Renal pelvis (tissue), 1 donor: ENCODE measurements at regions not wholly inside any gene's neighbourhood (a gene's known extent, or its start where the extent isn't known, plus 50 kb on each side); places are given as distances from the start of the nearest gene placed in this dataset.
"Not testable (repeated sequence)": the region's sequence is repeated elsewhere in the genome, so short reads cannot be mapped to it uniquely, and the experiment has no call there.

Experiments
- DNase-seq: peaks from one replicate; pipeline ENCODE4 v3.0.0-alpha.2; 2013

DNA sequence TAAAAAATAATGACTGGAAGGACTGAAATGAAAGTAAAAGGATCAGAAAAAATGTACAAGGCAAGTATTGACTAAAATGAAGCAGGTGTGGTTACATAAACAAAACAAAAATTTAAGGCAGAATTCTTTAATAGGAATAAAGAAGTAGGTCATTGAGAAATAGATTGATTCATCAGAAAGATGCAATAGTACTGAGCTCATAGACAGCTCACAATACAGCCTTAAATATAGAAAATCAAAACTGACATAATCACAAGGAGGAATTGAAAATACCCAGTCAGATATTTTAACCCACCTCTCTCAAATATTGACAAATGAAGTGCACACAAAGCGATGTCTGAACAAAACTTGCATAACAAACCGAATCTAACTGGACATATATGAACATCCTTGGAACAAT, 366.8 kb upstream of the DPYD start:
- no peak for DNase-seq

DNA sequence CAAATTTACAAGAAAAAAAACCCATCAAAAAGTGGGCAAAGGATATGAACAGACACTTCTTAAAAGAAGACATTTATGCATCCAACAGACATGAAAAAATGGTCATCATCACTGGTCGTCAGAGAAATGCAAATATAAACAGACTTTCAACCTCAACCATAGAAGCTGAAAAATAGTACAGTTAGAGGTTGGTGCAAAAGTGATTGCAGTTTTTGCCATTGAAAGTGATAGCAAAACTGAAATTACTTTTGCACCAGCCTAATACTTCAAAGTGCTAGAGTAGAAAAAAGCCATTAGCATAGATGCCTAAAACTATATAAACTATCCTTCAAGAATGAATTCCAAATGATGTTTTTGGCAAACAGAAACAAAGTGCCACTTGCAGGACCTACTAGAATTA, 365.8 kb upstream of the DPYD start:
- DNase-seq, result no peak

DNA sequence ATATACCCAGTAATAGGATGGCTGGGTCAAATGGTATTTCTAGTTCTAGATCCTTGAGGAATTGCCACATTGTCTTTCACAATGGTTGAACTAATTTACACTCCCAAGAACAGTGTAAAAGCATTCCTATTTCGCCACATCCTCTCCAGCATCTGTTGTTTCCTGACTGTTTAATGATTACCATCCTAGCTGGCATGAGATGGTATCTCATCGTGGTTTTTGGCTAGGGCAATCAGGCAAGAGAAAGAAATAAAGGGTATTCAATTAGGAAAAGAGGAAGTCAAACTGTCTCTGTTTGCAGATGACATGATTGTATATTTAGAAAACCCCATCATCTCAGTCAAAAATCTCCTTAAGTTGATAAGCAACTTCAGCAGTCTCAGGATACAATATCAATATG, 364.5 kb upstream of the DPYD start:
- not testable (repeated sequence) for DNase-seq

DNA sequence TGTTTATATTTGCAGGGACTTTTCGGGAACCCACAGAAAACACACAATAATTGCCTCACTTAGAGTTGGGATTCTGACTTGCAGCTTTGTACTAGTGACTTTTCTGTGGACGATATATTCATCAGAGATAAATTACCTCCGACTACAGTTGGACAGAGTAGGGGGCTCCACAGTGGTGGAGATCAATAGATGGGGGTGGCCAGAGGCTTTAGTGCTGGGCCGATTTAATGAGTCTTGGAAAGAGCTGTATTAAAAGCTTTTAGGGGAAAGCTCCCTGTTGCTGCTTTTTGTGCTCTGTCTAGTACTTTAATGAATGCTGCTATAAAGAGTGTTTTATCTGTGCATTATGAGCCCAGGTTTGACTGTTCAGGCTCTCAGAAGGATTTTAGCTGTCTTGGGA, 359.2 kb upstream of the DPYD start:
- no peak for DNase-seq

DNA sequence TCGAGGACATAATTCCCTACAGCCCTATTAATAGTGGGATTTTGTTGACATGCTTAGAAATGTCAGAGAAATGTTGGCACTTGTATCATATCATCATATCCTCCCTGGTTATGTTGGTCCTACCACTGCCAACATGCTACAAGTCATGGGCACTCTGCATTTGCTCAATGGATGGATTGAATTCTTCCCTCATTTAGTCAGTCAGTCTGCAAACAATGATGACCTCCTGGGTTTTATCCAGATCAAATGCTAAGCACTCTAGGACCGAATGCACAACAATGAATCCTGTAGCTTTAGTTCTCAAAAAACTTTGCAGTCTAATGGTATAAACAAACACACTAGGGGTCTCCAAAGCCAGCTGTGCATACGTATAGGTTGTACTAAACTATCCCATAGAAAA, 357.2 kb upstream of the DPYD start:
- DNase-seq, result no peak

DNA sequence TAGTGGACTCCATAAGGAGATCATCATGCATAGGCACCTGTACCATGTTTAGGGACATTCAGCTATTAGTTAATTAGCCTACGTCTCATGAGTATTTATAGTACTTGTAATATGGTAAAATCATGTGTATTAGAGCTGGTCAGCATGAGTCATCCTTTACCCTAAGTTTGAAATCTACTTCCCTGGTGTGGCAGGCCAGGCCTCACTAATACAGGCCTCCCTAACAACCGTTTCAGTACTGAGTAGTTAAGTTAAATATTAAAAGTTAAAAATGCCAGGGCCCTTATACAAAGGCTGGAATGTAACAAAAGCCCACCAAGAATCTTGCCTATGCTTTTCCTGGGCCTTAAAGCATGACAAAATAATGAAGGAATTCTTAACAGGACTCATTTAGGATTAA, 356.3 kb upstream of the DPYD start:
- peak; percentile 3 for DNase-seq

DNA sequence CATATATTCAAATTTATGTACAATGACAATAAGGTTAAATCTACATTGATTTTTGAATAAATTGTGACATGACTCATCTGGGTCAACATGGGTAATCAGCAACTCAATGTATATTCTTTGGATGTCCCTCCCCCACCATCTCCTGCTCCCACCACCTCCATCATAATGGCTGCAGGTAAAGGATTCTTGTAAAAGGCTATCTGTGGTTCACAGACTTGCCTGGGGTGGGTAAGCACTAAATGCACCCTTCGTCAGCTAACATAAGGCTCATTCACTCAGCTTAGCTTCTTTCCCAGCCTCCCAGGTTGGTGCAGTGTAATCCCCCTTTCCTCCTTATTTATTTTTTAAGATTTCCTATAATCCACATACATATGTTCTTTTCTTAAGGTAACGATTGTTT, 355.7 kb upstream of the DPYD start:
- DNase-seq, result no peak

DNA sequence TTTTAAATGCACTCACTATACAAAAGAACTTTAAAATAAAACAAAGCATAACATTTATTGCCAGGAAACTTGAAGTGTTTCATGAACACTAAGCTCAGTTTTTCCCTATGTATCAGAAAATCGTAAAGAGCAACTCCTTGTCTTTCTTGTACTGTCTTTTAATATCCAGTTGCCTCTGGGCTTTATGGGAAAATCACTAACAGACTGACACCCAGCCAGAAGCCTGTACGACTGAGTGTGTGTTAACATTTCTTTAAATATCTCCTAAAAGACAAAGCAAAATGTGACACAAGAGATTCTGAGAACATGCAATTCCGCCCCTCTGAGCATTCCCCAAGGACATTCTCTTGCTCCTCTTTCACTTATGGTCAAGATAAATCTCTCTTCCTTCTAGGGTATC, 347.5 kb upstream of the DPYD start:
- DNase-seq, result no peak

DNA sequence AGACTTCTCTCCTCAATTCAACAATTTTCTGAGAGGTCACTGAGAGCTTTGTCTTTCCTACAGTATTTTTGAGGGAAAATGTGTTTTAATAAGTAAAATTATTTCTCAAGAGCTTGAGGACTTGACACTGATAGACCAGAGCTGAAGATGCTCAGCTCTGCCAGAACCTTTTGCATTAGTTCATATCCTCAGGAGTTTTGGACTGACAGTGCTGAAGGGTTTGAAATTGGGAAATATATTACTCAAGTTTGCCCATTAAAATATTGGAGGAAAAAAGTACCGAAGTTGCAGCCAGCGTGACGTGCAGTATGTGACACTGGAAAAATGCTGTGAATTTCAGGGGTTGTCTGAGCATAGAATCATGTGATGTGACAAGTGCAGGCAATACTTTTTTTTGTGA, 346.6 kb upstream of the DPYD start:
- no peak for DNase-seq

DNA sequence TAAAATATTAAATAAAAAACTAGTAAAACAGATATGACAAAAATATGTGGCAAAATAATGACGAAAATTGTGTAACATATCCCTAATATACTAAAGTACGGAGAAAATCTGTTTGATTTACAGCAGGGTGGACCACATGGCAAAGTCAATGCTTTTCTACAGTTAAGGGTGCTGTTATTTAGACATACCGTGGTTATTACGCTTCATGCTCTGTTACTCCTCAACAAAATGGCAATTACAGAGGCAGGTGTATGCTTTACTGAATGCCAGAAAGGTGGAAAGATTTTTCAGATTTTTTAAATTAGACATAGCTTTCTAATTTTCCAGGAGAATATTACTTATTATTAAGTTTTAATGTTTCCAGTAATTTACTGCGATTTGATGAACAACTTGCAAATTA, 343.9 kb upstream of the DPYD start:
- DNase-seq, result no peak

DNA sequence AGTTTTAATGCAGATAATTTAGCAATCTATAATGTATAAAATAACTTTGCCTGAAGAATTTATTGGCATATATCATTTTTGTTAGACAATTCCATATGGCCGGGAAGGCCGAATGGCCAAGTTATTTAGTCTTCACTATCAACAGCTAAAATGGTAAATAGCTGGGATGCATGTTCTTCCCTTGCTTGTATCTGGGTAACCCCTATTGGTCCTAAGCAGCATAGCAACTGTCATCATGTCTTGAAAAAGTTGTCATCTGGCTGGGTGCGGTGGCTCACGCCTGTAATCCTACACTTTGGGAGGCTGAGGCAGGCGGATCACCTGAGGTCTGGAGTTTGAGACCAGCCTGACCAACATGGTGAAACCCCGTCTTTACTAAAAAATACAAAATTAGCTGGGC, 340.0 kb upstream of the DPYD start:
- DNase-seq, result no peak

DNA sequence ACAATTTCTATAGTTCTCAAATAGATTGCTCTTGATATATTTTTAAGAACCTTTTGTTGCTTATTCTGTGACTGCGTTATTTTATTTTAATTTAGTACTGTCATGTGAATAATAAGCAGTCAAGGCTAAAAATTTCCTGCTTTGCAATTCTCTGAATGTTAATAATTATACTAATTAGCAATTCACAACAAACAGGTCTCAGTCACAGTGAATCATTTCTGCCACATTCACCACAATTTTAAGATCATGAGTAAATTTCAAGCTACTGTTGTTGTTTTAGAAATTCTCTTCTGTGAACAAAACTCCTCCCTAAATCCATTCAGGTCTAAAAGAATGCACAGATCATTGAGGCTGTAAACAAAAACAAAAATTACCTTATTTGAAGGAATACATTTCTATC, 339.6 kb upstream of the DPYD start:
- DNase-seq, result no peak

DNA sequence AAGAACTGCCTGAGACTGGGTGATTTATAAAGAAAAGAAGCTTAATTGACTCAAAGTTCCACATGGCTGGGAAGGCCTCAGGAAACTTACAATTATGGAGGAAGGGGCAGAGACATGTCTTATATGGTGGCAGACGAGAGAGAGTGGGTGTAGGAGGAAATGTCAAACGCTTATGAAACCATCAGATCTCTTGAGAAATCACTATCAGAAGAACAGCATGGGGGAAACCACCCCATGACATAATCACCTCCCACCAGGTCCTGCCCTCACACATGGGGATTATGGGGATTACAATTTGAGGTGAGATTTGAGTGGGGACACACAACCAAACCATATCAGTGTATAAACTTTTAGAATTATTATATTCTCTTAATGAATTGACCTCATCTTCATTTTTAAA, 335.9 kb upstream of the DPYD start:
- DNase-seq, result no peak

DNA sequence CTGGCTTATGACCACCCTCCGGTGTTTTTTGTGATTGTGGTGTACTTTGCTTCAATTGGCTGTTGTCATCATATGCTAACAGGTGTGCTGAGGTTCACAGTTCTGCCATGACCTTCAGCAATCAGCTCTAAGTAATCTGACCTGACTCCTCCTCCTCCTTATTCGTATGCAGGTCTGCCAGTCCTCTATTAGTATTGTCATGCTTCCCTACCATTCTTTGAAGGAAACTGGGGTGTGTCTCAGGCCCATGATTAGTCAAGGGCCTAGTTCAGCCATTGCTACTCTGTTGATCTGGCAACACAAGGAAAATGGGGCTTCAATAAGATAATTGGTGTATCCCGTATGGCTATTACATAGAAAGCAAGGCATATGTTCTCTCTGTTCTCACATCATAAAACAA, 332.3 kb upstream of the DPYD start:
- no peak for DNase-seq

DNA sequence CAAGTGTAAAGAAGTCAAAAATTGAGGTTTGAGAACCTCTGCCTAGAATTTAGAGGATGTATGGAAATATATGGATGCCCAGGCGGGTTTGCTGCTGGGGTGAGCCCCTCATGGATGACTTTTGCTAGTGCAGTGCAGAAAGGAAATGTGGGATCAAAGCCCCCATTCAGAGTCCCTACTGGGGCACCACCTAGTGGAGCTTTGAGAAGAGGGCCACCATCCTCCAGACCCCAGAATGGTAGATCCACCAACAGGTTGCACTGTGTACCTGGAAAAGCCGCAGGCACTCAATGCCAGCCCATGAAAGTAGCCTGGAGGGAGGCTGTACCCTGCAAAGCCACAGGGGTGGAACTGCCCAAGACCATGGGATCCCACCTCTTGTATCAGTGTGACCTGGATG, 330.7 kb upstream of the DPYD start:
- no peak for DNase-seq

DNA sequence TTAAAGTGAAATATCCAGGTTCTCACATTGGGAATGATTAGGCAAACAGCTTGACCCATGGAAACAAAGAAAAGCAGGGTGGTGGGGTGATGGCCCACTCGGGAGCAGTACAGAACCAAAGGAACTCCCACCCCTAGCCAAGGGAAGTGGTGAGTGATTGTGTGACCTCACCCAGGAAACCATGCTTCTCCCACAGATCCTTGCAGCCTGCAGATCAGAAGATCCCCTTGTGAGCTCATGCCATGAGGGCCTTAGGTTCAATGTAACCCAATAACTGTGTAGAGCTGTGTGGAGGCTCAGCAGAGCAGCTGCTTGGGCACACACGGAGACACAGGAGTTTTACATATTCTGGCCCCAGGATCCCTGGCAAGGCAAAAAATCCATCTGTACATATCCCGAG, 311.8 kb upstream of the DPYD start:
- no peak for DNase-seq

DNA sequence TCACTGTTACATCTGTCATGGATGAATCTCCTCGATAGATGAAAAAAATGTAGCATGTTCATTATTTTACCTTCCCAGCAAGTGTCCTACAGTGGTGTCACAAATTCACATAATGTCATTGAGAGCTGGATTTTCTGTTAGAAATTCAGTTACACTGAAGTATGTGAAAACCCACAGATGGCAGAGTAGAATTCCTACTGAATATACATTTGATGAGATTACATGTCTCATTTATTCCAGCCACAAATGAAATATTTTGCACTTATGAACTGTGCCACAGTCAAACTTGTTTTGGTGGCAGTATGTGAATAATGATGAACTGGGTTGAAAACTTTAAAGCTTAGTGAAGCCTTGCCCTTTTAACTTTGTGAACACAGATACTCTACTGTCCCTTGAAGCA, 301.9 kb upstream of the DPYD start:
- no peak for DNase-seq

DNA sequence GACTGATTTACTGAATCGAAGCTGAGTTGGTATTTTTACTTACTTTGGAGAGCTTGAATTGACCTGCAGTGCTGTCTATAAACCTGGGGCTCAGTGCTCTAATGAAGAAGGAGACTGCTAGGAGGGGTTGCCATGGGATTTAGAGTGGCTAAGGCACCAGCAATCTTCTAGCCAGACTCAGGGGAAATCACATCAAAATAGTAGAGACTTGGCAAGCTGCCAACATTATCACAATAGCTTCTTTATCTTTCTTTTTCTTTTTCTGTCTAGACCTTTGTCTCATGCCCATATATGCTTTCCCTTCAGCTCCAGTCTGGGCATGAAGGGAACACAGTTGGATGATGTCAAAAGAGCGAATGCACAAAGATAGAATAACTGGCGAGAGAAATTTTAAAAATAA, 301.1 kb upstream of the DPYD start:
- no peak for DNase-seq

DNA sequence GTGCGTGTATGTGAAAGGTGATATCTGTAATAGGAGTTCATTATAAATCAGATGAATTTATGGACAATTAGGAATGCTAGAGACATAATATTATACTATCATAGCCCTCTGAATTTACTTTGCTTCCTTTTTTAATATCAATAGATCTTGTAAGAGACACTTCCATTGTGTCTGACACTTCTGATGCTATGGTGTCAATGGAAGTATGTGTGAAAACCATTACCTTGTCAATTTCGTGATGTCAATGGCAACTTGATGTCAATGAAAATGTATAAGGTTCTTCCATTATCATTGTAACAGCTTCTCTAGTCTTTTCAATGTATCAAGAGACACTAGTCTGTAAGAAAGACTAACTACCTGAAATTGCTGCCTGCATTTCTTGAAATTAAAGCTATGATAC, 296.8 kb upstream of the DPYD start:
- DNase-seq, result no peak

DNA sequence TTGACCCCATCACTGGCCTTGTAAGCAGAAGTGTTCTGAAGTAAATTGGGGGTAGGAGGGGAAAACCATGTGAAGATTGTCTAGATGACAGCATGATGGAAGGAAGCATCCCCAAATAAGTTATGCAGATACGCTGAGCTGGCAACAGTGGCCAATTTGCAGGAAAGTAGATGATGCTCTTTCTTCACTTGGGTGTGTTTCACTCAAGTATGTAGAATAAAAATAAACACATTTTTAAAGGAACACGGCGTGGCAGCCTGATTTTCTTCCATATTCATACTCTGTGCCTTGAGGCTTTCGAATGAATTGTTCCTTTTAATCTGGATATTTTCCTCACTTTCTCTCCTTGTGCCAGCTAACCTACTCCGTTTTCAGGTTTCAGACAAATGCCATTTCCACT, 295.5 kb upstream of the DPYD start:
- no peak for DNase-seq

DNA sequence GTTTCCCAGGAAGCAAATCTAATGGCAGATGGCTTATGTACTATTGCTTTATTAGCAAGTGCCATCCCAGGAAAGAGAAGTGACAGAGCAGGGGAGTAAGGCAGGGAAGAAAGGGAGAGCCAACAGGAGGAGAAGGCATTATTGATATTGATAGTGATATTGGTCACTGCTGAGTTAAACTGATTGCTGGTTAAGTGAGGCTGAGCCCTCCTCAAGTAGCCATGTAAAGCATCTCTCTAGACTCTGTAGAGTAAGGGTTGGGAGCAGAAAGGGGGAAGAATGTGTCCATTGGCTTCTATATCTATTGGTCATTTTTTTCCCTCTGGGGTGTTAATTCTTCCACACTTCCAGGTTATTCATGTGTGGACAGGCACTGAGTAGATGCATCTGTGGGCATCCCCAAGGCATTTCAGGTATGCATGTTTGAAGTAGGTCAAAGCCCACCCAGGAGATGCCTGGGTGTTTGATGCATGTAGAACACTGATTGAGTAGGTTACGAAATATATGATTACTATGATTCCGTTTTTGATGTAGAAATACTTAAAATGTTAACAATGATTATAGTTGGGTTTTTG, 290.5 kb upstream of the DPYD start:
- DNase-seq, result no peak

DNA sequence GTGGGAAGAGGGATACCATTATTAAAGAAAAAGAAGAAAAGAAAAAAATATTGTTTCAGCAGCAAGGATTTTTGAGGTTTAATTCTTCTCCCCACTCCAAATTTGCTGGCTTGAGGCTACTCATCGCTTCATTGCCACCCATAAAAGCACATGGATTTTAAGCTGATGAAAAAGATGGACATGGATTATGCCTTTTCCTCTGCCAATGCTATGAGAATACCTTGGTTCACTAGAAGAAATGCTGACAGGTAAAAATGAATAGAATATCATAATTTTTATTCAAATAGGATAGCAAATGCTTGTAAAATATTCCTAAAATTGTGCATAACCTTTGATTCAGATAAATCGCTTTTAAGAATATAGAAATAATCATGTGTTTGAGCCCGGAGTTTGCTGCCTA, 289.7 kb upstream of the DPYD start:
- no peak for DNase-seq

DNA sequence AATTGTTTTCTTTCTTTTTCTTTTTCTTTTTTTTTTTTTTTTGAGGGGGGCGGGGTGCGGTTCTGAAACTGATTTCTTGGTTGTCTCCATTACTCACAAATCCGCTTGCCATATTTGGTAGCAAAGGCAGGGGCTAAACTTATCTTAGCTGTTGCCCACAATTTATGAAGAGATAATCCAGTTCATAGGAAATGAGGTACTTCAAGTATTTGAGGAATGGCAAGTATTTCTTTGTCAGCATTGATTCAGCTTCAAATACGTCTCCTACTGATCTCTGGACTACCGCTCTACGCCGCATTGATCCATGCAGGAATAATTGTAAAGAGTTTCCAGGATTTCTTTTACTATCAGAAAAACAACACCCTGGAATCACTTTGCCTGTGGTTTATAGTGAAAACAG, 289.2 kb upstream of the DPYD start:
- DNase-seq, result no peak

DNA sequence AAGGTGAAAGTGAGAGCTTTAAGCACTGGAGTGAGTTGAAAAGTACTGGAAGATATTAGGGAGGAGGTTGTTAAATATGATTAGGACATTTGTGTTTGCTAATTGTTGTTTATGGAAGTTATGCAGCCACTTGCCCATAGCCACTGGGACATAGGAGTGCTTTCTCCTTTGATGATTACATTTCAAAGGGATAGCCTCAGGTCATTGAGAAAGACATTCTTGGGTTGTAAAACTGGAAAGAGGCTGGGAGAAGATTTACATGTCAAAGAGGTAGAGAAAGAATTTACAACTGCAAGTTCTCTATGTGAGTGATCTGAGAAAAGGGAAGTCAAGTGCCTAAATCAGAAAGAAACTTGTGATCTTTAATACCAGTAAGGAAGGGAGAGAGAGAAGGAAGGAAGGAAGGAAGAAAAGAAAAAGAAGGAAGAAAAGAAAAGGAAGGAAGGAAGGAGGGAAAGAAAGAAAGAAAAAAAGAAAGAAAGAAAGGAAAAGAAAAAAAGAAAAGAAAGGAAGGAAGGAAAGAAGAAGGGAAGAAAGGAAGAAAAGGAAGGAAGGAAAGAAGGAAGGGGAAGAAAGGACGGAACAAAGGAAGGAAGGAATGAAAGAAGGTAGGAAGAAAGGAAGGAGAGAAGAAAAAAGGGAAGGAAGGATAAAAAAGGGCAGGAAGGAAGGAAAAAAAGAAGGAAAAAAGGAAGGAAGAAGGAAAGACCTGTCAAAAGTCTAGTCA, 284.6 kb upstream of the DPYD start:
- DNase-seq, result no peak

DNA sequence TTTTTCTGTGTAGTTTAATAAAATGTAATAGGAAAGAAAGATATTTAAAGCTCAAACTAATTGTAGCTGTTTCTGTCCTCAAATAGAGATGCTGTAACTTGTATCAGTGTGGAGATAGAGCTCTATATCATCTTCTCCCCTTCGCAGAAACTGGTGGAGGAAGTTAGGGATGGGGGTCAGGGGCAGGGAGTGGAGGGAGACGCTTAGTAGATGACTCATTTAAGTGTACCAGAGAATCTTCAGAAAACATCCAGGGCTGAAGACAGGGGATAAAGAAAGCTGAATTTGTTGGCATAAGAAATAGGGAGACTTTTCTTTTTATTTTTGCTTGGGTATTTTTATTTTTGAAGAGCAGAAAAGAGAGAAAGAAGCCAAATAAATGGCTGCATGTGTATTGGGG, 282.6 kb upstream of the DPYD start:
- no peak for DNase-seq
